CD4-positive, alpha-beta T cell (primary cell): ENCODE measurements at regions not wholly inside any gene's neighbourhood (a gene's known extent, or its start where the extent isn't known, plus 50 kb on each side); places are given as distances from the start of the nearest gene placed in this dataset.

Source experiments
- ATAC-seq: fragments of 200-7000 bp; cut with Tn5 transposase; one replicate; pipeline ENCODE4 v1.10.0; 2022; ENCODE audit warnings: mild to moderate bottlenecking; ENCODE audit not compliant: poor library complexity
- CTCF ChIA-PET: fragments of 350-600 bp; sonication (Branson Sonifier 250); formaldehyde crosslinking; loops from one replicate; lab custom pipeline; 2021; ENCODE audit warnings: antibody characterized with exemption, inconsistent platforms; lab: Charles Lee
- POLR2A ChIA-PET: fragments of 350-600 bp; sonication (Branson Sonifier 250); formaldehyde crosslinking; loops from one replicate; lab custom pipeline; 2021; ENCODE audit warnings: antibody characterized with exemption, inconsistent platforms; lab: Charles Lee
- DNase-seq, 14 experiments: peaks; one replicate each; pipeline ENCODE4 v3.0.0-alpha.2; 2013 to 2020; ENCODE audit warnings: mixed read lengths in 2 of 14
- H3K27ac ChIP-seq, 2 donors: one replicate each; pipeline versions ENCODE4 v1.5.1 to v1.7.0; 2013; ENCODE audit warnings: low read length in 2 of 2, low read depth in 1 of 2, mild to moderate bottlenecking in 1 of 2
- H3K27me3 ChIP-seq, 2 experiments: 1 replicate in 1 of 2; 2 replicates in 1 of 2; pipeline versions ENCODE4 v1.6.1 to v1.7.0; 2013; ENCODE audit warnings: low read length in 2 of 2, control low read depth in 1 of 2, mild to moderate bottlenecking in 1 of 2, moderate library complexity in 1 of 2; ENCODE audit not compliant: insufficient read depth in 2 of 2, control insufficient read depth in 1 of 2
- H3K36me3 ChIP-seq: one replicate; pipeline ENCODE4 v1.6.1; 2013; ENCODE audit warnings: low read length, control low read depth; ENCODE audit not compliant: insufficient read depth
- H3K4me1 ChIP-seq: one replicate; pipeline ENCODE4 v1.6.1; 2013; ENCODE audit warnings: low read length, control low read depth; ENCODE audit not compliant: insufficient read depth
- H3K4me3 ChIP-seq: one replicate; pipeline ENCODE4 v1.5.1; 2013; ENCODE audit warnings: mild to moderate bottlenecking, low read length, moderate library complexity
- H3K9me3 ChIP-seq, 2 experiments: 1 replicate in 1 of 2; 2 replicates in 1 of 2; pipeline versions ENCODE4 v1.6.1 to v1.7.0; 2013; ENCODE audit warnings: low read length in 2 of 2, mild to moderate bottlenecking in 2 of 2, control low read depth in 1 of 2, moderate library complexity in 1 of 2; ENCODE audit not compliant: control insufficient read depth in 1 of 2, insufficient read depth in 1 of 2
- H3K27ac Mint-ChIP-seq: one replicate; pipeline ENCODE4 v1.8.0; 2020; ENCODE audit warnings: mixed read lengths
- H3K27me3 Mint-ChIP-seq: one replicate; pipeline ENCODE4 v1.8.0; 2021; ENCODE audit warnings: mixed read lengths
- H3K36me3 Mint-ChIP-seq: one replicate; pipeline ENCODE4 v1.8.0; 2021; ENCODE audit warnings: low read depth, mixed read lengths
- H3K4me1 Mint-ChIP-seq: one replicate; pipeline ENCODE4 v1.8.0; 2021; ENCODE audit warnings: low read depth, mixed read lengths
- H3K4me3 Mint-ChIP-seq: one replicate; pipeline ENCODE4 v1.8.0; 2020; ENCODE audit warnings: mild to moderate bottlenecking, mixed read lengths
- H3K9me3 Mint-ChIP-seq: one replicate; pipeline ENCODE4 v1.8.0; 2020; ENCODE audit warnings: mixed read lengths
- CTCF ChIP-seq: fragments of 200-600 bp; IDR thresholded peaks from one replicate; pipeline ENCODE4 v1.8.0; 2022; ENCODE audit warnings: antibody characterized with exemption, mild to moderate bottlenecking
- intact Hi-C, 2 experiments: fragments of 100-400 bp; cut with DNase I in 1 of 2; cut with micrococcal nuclease in 1 of 2; formaldehyde crosslinking; loops; one replicate each; pipeline versions ENCODE4 v1.15.1 to v1.9.0; 2023 to 2025; cut with DNase I, micrococcal nuclease

DNA sequence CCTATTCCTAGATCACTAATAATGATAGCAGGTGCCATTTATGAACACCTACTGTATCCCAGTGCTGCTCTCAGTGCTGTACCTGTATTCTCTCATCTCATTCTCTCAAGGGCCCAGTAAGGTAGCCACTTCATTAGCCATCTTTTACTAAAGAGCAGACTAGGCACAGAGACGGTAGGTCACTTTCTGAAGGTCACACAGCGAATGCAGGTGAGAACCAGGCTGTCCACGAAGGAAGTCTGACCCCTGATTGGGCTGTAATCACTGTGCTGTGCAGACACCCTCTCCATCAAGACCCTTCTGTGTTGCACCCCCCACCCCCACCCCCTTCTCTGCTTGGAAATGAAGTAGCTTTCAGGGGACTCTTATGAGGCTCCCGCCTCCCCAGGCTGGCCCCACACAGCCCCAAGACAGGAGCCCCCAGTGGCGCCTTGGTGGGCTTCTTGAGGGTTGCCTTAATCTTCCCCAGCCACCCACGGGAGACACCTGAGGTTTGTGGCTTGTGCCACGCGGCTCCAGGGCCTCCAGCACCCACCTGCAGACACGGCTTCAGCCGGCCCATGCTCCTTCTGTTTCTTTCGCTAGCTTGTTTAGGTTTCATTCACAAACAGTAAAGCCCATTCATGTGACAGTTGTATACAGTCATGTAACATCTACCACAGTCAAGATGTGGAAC is 81.7 kb upstream of the FAM20C start:
- no peaks in the 10 kb centered on the region for H3K36me3 ChIP-seq
- Mint-ChIP-seq H3K9me3 (peaks cover 18% of the 10 kb centered on the region), H3K27ac (no peak overlapping the region), H3K36me3 (no peaks in the 10 kb centered on the region), H3K4me3 (no peak overlapping the region), H3K4me1 (no peaks in the 10 kb centered on the region), H3K27me3 (peaks cover 74% of the 10 kb centered on the region)
- no peak overlapping the region for H3K27ac ChIP-seq
- no peak for DNase-seq
- ATAC-seq, result no peak
- intact Hi-C loops, result no loop called here
- CTCF ChIA-PET, result no interaction called here
- H3K4me1 ChIP-seq, result no peaks in the 10 kb centered on the region
- TF ChIP-seq CTCF, result no peak
- no peak overlapping the region for H3K4me3 ChIP-seq
- H3K27me3 ChIP-seq, result peaks cover 11 to 13% of the 10 kb centered on the region in 2 experiments
- H3K9me3 ChIP-seq, result peaks cover 10 to 12% of the 10 kb centered on the region in 2 experiments
- POLR2A ChIA-PET, result no interaction called here

DNA sequence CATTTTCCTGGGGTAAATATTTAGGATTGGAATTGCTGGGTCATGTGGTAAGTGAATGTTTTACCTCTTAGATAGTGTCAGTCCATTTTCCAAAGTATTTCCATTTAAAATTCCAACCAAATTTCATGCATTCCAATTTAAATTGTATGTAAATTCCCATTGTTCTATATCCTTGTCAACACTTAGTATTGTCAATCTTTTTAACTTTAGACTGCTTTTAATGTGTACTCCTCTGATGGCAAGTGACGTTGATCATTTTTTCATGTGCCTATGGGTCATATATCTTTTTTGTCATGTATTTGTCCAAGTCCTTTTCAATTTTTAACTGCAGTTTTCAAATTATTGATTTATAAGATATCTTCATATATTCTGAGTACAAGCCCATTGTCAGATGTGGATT is 80.8 kb upstream of the FAM20C start:
- TF ChIP-seq CTCF, result no peak
- H3K27ac ChIP-seq, result no peak overlapping the region
- no peak overlapping the region for H3K4me3 ChIP-seq
- intact Hi-C loops, result no loop called here
- Mint-ChIP-seq H3K27me3 (peaks cover 79% of the 10 kb centered on the region), H3K27ac (no peak overlapping the region), H3K9me3 (peaks cover 18% of the 10 kb centered on the region), H3K4me3 (no peak overlapping the region), H3K4me1 (no peaks in the 10 kb centered on the region), H3K36me3 (no peaks in the 10 kb centered on the region)
- peaks cover 10 to 12% of the 10 kb centered on the region in 2 experiments for H3K9me3 ChIP-seq
- no peak for DNase-seq
- H3K36me3 ChIP-seq, result no peaks in the 10 kb centered on the region
- ATAC-seq, result no peak
- CTCF ChIA-PET, result no interaction called here
- POLR2A ChIA-PET, result no interaction called here
- H3K4me1 ChIP-seq, result no peaks in the 10 kb centered on the region
- H3K27me3 ChIP-seq, result peaks cover 13 to 17% of the 10 kb centered on the region in 2 experiments

GRCh38 chr7:112881-113280 is 79.5 kb upstream of the FAM20C start:
- CTCF ChIA-PET, result no interaction called here
- intact Hi-C loops, result no loop called here
- no peak overlapping the region for H3K27ac ChIP-seq
- H3K9me3 ChIP-seq, result peaks cover 10 to 12% of the 10 kb centered on the region in 2 experiments
- no peaks in the 10 kb centered on the region for H3K4me1 Mint-ChIP-seq
- H3K4me3 Mint-ChIP-seq, result no peak overlapping the region
- H3K4me3 ChIP-seq, result no peak overlapping the region
- peaks cover 75% of the 10 kb centered on the region for H3K27me3 Mint-ChIP-seq
- TF ChIP-seq CTCF, result no peak
- H3K9me3 Mint-ChIP-seq, result peaks cover 18% of the 10 kb centered on the region
- peaks cover 13 to 18% of the 10 kb centered on the region in 2 experiments for H3K27me3 ChIP-seq
- POLR2A ChIA-PET, result no interaction called here
- H3K36me3 Mint-ChIP-seq, result no peaks in the 10 kb centered on the region
- no peaks in the 10 kb centered on the region for H3K36me3 ChIP-seq
- no peak overlapping the region for H3K27ac Mint-ChIP-seq
- no peaks in the 10 kb centered on the region for H3K4me1 ChIP-seq
- DNase-seq (peak in 2 of 14 experiments; percentile 40 to 50), ATAC-seq (no peak)
